ENCODE measurements at regions not wholly inside any gene's neighbourhood (a gene's known extent, or its start where the extent isn't known, plus 50 kb on each side); places are given as distances from the start of the nearest gene placed in this dataset.

DNA sequence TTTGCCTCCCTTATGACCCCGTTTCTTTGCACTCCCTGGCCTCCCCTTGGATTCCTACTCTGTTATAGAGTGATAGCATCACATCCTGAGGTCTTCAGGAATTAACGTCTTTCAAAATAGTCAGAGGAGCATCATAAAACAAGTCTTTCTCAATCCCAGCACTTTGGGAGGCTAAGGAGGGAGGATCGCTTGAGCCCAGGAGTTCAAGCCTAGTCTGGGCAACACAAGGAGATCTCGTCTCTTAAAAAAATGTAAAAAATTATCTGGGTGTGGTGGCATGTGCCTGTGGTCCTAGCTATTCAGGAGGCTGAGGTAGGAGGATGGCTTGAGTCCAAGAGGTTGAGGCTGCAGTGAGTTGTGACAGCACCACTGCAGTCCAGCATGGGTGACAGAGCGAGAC lies 68.7 kb upstream of the AMPD3 start:
- ATAC-seq (ENCODE audit: low FRiP score) (no peak), DNase-seq (ENCODE audit: low spot score) (no peak)
- TF ChIP-seq, protein P1, sequence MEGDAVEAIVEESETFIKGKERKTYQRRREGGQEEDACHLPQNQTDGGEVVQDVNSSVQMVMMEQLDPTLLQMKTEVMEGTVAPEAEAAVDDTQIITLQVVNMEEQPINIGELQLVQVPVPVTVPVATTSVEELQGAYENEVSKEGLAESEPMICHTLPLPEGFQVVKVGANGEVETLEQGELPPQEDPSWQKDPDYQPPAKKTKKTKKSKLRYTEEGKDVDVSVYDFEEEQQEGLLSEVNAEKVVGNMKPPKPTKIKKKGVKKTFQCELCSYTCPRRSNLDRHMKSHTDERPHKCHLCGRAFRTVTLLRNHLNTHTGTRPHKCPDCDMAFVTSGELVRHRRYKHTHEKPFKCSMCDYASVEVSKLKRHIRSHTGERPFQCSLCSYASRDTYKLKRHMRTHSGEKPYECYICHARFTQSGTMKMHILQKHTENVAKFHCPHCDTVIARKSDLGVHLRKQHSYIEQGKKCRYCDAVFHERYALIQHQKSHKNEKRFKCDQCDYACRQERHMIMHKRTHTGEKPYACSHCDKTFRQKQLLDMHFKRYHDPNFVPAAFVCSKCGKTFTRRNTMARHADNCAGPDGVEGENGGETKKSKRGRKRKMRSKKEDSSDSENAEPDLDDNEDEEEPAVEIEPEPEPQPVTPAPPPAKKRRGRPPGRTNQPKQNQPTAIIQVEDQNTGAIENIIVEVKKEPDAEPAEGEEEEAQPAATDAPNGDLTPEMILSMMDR (IDR thresholded peaks at IDR 0.05) = no peak

DNA sequence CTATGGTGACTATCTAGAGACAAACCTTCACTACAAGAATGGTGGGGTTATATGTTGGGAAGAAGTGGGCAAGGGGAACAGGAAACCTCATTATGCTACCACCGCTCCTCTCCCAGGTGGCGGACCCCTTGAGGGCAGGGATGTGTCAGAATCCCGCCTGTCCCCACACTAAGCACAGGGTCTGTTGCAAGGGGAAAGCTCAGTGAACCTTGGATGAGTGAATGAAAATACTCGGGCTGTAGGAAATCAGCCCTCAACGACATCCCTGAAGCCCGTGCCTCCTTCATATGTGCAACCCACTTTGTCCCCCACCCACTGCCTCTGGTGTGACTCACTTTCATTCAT lies 68.2 kb upstream of the AMPD3 start:
- TF ChIP-seq, protein P1 (IDR thresholded peaks at IDR 0.05) = no peak
- ATAC-seq (ENCODE audit: low FRiP score) = no peak

DNA sequence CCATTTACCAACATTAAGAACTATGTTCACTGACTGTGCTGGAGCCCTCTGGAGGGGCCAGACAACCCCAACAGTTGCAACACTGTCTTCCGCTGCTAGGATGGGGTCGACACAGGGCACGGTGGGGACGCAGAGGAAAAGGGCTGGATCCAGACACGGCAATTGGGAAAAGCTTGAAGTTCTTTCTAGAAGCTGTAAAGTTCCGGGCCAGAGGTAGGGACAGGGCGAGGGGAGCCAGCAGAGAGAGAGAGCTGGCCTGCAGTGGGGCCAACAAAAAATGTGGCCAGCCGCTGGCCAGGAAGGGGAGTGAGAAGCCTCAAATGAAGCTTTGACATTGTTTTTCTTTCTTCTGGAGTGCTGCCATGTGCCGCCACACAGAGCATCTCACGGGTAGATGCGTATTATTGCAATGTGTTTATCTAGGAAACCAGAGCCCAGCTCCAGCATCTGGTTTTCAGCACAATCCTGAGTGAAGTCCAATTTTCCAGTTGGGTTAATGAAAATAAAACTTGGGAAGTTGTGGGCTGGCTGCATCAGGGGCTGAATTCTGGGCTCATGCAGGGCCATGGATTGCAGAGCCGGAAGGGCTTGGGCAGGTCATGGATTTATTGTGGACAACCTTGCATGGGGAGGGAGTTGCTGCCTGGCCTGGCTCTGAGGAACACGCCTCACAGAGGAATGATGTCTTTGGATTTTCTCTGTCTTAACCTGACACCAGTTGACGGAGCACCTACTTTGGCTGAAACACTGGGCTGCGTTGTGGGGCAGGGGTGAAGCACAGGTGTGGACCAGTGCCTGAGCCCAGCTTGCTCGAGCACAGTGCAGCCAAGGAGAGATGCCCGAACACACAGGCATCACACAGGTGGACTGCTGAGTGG lies 67.6 kb upstream of the AMPD3 start:
- peak; percentile 73 for ATAC-seq (ENCODE audit: low FRiP score)
- TF ChIP-seq, protein P1 (IDR thresholded peaks at IDR 0.05) = no peak
- DNase-seq (ENCODE audit: low spot score) = no peak

More for the DNA sequence above, 68.2 kb upstream of the AMPD3 start:
- no peak for DNase-seq (ENCODE audit: low spot score)

DNA sequence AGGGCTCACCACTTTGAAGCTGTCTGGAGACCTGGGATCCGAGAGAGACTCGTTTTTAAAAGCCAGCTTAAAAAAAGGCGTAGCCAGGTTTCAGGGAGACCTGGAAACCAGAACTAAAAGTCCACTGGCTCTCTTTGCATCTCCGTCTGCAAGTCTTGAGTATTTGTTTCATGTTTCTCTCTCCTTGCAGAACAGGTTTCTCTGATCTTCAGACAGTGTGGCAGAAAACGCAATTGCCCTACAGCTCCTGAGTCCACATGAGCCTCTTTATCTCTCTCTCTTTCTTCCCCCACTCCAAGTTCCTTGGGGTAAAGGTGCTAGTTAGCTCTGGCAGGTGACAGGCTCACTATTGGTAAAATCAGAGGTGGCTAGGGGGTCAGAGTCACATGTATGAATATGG lies 67.0 kb upstream of the AMPD3 start:
- DNase-seq (ENCODE audit: low spot score) = no peak
- ATAC-seq (ENCODE audit: low FRiP score) = no peak
- TF ChIP-seq, protein P1 (IDR thresholded peaks at IDR 0.05) = no peak

DNA sequence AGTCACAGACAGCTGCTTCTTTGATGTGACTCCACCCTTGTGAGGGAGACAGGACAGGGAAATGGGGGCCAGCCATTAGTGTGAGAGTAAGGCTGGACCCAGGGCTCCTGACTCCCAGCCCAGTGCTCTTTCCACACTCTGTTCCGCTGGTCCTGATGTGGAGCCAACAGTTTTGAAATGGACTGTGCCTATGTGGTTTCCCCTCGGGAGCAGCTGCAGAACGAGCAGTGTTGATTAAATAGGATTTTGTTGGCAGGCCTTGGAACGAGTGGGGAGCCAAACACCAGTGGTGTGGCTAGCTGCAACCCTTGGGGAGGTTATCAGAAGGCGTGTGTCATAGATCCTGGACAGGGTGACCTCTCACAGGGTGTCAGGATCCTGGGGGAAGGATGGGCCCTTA lies 66.5 kb upstream of the AMPD3 start:
- DNase-seq (ENCODE audit: low spot score) = no peak
- ATAC-seq (ENCODE audit: low FRiP score) = no peak
- TF ChIP-seq, protein P1 (IDR thresholded peaks at IDR 0.05) = no peak

DNA sequence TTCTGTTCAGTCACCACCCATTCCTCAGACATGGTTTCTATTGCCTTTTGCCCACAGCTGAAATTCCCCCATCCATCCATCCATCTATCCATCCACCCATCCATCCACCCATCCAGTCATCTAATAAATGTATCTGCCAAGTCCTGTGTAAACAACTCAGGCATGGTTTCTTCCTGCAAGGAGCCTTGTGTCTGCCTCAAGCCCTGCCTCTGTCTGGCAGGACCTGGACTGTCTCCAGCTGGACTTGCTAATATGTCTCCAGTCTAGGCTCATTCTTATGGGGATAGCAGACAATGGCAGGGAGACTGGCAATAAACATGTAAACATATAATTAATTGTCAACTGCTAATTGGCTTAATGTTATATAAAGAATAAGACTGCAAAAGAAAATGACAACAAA lies 64.7 kb upstream of the AMPD3 start:
- no peak for ATAC-seq (ENCODE audit: low FRiP score)
- no peak for DNase-seq (ENCODE audit: low spot score)
- TF ChIP-seq, protein P1 (IDR thresholded peaks at IDR 0.05) = no peak
